DND-41 (cell line): ENCODE measurements at regions not wholly inside any gene's neighbourhood (a gene's known extent, or its start where the extent isn't known, plus 50 kb on each side); places are given as distances from the start of the nearest gene placed in this dataset.

Source experiments
- EZH2 ChIP-seq: IDR thresholded peaks from 3 replicates; pipeline ENCODE4 v1.6.1; 2012; ENCODE audit warnings: borderline replicate concordance, low read depth, mild to moderate bottlenecking, moderate library complexity, low read length, inconsistent platforms; ENCODE audit not compliant: severe bottlenecking
- TF ChIP-seq, protein P1 (sequence below): IDR thresholded peaks from 2 replicates; pipeline ENCODE4 v1.5.1; 2012; ENCODE audit warnings: borderline replicate concordance, low read length, moderate library complexity, mild to moderate bottlenecking; ENCODE audit not compliant: poor library complexity, severe bottlenecking; ENCODE audit errors: extremely low read depth

DNA sequence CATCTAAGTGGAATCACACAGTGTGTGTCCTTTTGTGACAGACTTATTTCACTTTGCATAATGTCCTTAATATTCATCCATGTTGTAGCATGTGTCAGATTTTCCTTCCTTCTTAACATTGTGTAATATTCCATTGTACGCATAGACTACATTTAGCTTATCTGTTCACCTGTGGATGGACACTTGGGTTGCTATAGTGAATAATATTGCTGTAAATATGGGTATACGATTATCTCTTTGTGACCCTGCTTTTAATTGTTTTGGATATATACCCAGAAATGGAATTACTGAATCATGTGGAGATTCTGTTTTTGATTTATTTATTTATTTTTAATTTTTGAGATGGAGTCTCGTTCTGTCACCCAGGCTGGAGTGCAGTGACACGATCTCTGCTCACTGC lies 63.0 kb upstream of the ATP5PO start:
- TF ChIP-seq, protein P1, sequence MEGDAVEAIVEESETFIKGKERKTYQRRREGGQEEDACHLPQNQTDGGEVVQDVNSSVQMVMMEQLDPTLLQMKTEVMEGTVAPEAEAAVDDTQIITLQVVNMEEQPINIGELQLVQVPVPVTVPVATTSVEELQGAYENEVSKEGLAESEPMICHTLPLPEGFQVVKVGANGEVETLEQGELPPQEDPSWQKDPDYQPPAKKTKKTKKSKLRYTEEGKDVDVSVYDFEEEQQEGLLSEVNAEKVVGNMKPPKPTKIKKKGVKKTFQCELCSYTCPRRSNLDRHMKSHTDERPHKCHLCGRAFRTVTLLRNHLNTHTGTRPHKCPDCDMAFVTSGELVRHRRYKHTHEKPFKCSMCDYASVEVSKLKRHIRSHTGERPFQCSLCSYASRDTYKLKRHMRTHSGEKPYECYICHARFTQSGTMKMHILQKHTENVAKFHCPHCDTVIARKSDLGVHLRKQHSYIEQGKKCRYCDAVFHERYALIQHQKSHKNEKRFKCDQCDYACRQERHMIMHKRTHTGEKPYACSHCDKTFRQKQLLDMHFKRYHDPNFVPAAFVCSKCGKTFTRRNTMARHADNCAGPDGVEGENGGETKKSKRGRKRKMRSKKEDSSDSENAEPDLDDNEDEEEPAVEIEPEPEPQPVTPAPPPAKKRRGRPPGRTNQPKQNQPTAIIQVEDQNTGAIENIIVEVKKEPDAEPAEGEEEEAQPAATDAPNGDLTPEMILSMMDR, result no peak
- no peak for TF ChIP-seq EZH2
